SK-N-MC (cell line): ENCODE measurements at regions not wholly inside any gene's neighbourhood (a gene's known extent, or its start where the extent isn't known, plus 50 kb on each side); places are given as distances from the start of the nearest gene placed in this dataset.

ENCODE experiments used
- DNase-seq: peaks from one replicate; pipeline ENCODE4 v3.0.0-alpha.2; 2011; ENCODE audit warnings: low read depth, low spot score
- H3K27ac ChIP-seq: fragments of 200-600 bp; sonication (generic); 2 replicates; pipeline ENCODE4 v1.5.1; 2016; ENCODE audit warnings: mixed run types
- H3K36me3 ChIP-seq: fragments of 200-600 bp; sonication (generic); 2 replicates; pipeline ENCODE4 v1.6.1; 2017; ENCODE audit warnings: antibody characterized with exemption, low read length, mixed read lengths; ENCODE audit not compliant: insufficient read depth
- H3K4me3 ChIP-seq: fragments of 200-600 bp; sonication (generic); 2 replicates; pipeline ENCODE4 v1.5.1; 2016
- H3K9ac ChIP-seq: fragments of 200-600 bp; sonication (generic); 2 replicates; pipeline ENCODE4 v1.8.0; 2017; ENCODE audit warnings: mixed run types, mixed read lengths; ENCODE audit not compliant: insufficient read length
- H3K9me3 ChIP-seq: fragments of 200-600 bp; sonication (generic); 2 replicates; pipeline ENCODE4 v1.6.1; 2017; ENCODE audit warnings: low read depth, mild to moderate bottlenecking, antibody characterized with exemption, low read length, moderate library complexity, mixed read lengths
- EZH2 ChIP-seq: fragments of 200-600 bp; sonication (generic); IDR thresholded peaks from one replicate; pipeline ENCODE4 v1.6.1; 2017; ENCODE audit warnings: antibody characterized with exemption
- FOXP2 ChIP-seq: optimal IDR thresholded peaks from 2 replicates; pipeline ENCODE3; 2011; ENCODE audit warnings: mild to moderate bottlenecking, moderate library complexity; ENCODE audit not compliant: insufficient read depth; ENCODE audit errors: extremely low read length, control extremely low read depth
- POLR2AphosphoS5 ChIP-seq: IDR thresholded peaks from 2 replicates; pipeline ENCODE4 v1.6.1; 2012; ENCODE audit warnings: mild to moderate bottlenecking, low read depth, low read length, borderline replicate concordance

- H3K4me3 ChIP-seq, result no peak overlapping the region
- DNase-seq, result no peak
- H3K27ac ChIP-seq, result no peak overlapping the region
- no peak overlapping the region for H3K9ac ChIP-seq
- H3K9me3 ChIP-seq, result no peaks in the 10 kb centered on the region
- TF ChIP-seq POLR2AphosphoS5, result no peak
- no peak for TF ChIP-seq FOXP2
- TF ChIP-seq EZH2, result no peak
- no peaks in the 10 kb centered on the region for H3K36me3 ChIP-seq
Observed at GRCh38 chr5:29089591-29090130, 2051.3 kb upstream of the CDH9 start.

- no peak overlapping the region for H3K4me3 ChIP-seq
- TF ChIP-seq POLR2AphosphoS5, result no peak
- no peak for DNase-seq
- H3K9ac ChIP-seq, result no peak overlapping the region
- no peaks in the 10 kb centered on the region for H3K9me3 ChIP-seq
- H3K36me3 ChIP-seq, result no peaks in the 10 kb centered on the region
- H3K27ac ChIP-seq, result no peak overlapping the region
Observed at GRCh38 chr5:29085142-29085541, 2046.8 kb upstream of the CDH9 start.

- no peak for TF ChIP-seq POLR2AphosphoS5
- TF ChIP-seq FOXP2, result no peak
- TF ChIP-seq EZH2, result no peak
- no peak overlapping the region for H3K9ac ChIP-seq
- no peaks in the 10 kb centered on the region for H3K36me3 ChIP-seq
- no peak overlapping the region for H3K27ac ChIP-seq
- H3K4me3 ChIP-seq, result no peak overlapping the region
- no peak for DNase-seq
- H3K9me3 ChIP-seq, result no peaks in the 10 kb centered on the region
Observed at GRCh38 chr5:29079771-29080170, 2041.4 kb upstream of the CDH9 start.

GRCh38 chr5:29077451-29077850 is 2039.1 kb upstream of the CDH9 start:
- DNase-seq, result no peak
- no peaks in the 10 kb centered on the region for H3K36me3 ChIP-seq
- TF ChIP-seq FOXP2 (no peak), POLR2AphosphoS5 (no peak), EZH2 (no peak)
- H3K4me3 ChIP-seq, result no peak overlapping the region
- H3K9me3 ChIP-seq, result no peaks in the 10 kb centered on the region
- no peak overlapping the region for H3K27ac ChIP-seq
- H3K9ac ChIP-seq, result no peak overlapping the region

GRCh38 chr5:29069104-29069402 is 2030.7 kb upstream of the CDH9 start:
- H3K27ac ChIP-seq, result no peak overlapping the region
- H3K36me3 ChIP-seq, result no peaks in the 10 kb centered on the region
- TF ChIP-seq EZH2, result no peak
- TF ChIP-seq FOXP2, result no peak
- TF ChIP-seq POLR2AphosphoS5, result no peak
- no peak overlapping the region for H3K4me3 ChIP-seq
- H3K9me3 ChIP-seq, result no peaks in the 10 kb centered on the region
- no peak overlapping the region for H3K9ac ChIP-seq
- DNase-seq, result no peak

GRCh38 chr5:29061381-29061780 is 2023.0 kb upstream of the CDH9 start:
- TF ChIP-seq POLR2AphosphoS5 (no peak), FOXP2 (no peak), EZH2 (no peak)
- no peaks in the 10 kb centered on the region for H3K9me3 ChIP-seq
- no peaks in the 10 kb centered on the region for H3K36me3 ChIP-seq
- no peak for DNase-seq
- no peak overlapping the region for H3K27ac ChIP-seq
- no peak overlapping the region for H3K9ac ChIP-seq
- no peak overlapping the region for H3K4me3 ChIP-seq

GRCh38 chr5:29054694-29055093 is 2016.3 kb upstream of the CDH9 start:
- Histone ChIP-seq H3K27ac (no peak overlapping the region), H3K9me3 (no peaks in the 10 kb centered on the region), H3K4me3 (no peak overlapping the region), H3K36me3 (no peaks in the 10 kb centered on the region), H3K9ac (no peak overlapping the region)
- TF ChIP-seq FOXP2 (no peak), POLR2AphosphoS5 (no peak), EZH2 (no peak)
- no peak for DNase-seq

- no peak for DNase-seq
- H3K9me3 ChIP-seq, result no peaks in the 10 kb centered on the region
- no peak overlapping the region for H3K27ac ChIP-seq
- TF ChIP-seq FOXP2, result no peak
- TF ChIP-seq POLR2AphosphoS5, result no peak
- no peak for TF ChIP-seq EZH2
- H3K36me3 ChIP-seq, result no peaks in the 10 kb centered on the region
- H3K9ac ChIP-seq, result no peak overlapping the region
- no peak overlapping the region for H3K4me3 ChIP-seq
Observed at GRCh38 chr5:29054282-29054681, 2015.9 kb upstream of the CDH9 start.

GRCh38 chr5:29051509-29051908 is 2013.1 kb upstream of the CDH9 start:
- DNase-seq, result no peak
- TF ChIP-seq POLR2AphosphoS5, result no peak
- TF ChIP-seq FOXP2, result no peak
- no peak for TF ChIP-seq EZH2
- H3K4me3 ChIP-seq, result no peak overlapping the region
- no peak overlapping the region for H3K27ac ChIP-seq
- H3K36me3 ChIP-seq, result no peaks in the 10 kb centered on the region
- no peaks in the 10 kb centered on the region for H3K9me3 ChIP-seq
- H3K9ac ChIP-seq, result no peak overlapping the region
